ENCODE measurements at regions not wholly inside any gene's neighbourhood (a gene's known extent, or its start where the extent isn't known, plus 50 kb on each side); places are given as distances from the start of the nearest gene placed in this dataset.
"Not testable (repeated sequence)": the region's sequence is repeated elsewhere in the genome, so short reads cannot be mapped to it uniquely, and the experiment has no call there.

GRCh38 chr14:97065305-97066067, 268.3 kb downstream of the VRK1 start:
- no peak for DNase-seq (ENCODE audit: low spot score)
- intact Hi-C loops (cut with DNase I): no loop called here

DNA sequence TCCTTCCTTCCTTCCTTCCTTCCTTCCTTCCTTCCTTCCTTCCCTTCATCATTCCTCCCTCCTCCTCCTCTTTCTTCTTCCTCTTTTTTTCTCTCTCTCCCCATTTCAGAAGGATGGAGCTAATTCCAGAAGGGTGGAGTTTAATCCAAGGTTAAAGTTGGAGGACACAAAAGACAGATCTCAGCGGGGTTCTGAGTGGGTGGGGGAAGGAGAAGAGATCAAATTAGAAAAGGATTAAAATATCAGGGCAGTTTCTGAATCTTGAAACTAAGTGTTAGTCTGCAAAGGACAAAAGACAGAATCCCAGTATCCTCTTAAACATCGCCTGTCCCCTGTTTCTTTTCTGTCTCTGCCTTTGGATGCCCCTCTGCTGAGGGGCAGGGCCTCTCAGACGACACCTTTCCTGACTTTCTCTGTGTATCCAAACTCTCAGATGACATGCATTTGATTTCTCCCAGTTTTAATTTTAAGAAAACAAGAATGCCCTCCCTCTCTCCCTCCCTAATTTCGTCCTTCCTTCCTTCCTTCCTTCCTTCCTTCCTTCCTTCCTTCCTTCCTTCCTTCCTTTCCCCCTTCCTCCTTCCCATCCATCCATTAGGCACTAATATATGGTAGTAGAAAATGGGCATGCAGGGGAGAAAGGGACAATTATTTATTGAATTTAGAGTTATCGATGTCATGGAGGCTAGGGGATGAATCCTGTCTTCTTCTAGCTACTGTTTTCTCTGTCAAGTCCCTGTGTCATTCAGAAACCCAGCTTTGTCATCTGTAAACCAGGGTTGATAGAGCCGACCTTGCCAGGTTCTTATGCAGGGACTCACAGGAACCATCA, 269.1 kb downstream of the VRK1 start:
- intact Hi-C loops (cut with DNase I): no loop called here

GRCh38 chr14:97068293-97068692, 271.1 kb downstream of the VRK1 start:
- DNase-seq (ENCODE audit: low spot score); intact Hi-C loops (cut with DNase I): not testable (repeated sequence)

More for the DNA sequence above, 269.1 kb downstream of the VRK1 start:
- DNase-seq (ENCODE audit: low spot score): no peak

GRCh38 chr14:97070259-97070658, 273.1 kb downstream of the VRK1 start:
- DNase-seq (ENCODE audit: low spot score): no peak
- intact Hi-C loops (cut with DNase I): no loop called here

GRCh38 chr14:97071177-97071576, 274.0 kb downstream of the VRK1 start:
- intact Hi-C loops (cut with DNase I): no loop called here
- DNase-seq (ENCODE audit: low spot score): no peak

DNA sequence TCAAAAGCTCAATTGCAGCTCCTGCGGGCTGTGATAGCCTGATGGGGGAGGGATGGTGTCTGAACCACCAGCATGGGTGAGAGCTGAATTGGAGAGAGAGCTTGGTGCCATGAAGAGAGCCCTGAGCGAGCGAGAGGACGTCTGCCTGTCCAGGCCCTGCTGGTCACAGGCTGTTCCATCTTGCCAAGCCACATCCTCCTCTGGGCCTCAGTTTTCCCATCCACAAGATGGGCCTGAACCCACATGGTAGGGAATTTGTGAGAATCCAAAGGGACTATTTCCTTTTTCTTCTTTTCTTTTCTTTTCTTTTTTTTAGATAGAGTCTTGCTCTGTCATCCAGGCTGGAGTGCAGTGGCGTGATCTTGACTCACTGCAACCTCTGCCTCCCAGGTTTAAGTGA, 276.4 kb downstream of the VRK1 start:
- DNase-seq (ENCODE audit: low spot score): no peak

GRCh38 chr14:97074456-97074855, 277.3 kb downstream of the VRK1 start:
- no peak for DNase-seq (ENCODE audit: low spot score)
- intact Hi-C loops (cut with DNase I): no loop called here

More for the DNA sequence above, 276.4 kb downstream of the VRK1 start:
- intact Hi-C loops (cut with DNase I): no loop called here

DNA sequence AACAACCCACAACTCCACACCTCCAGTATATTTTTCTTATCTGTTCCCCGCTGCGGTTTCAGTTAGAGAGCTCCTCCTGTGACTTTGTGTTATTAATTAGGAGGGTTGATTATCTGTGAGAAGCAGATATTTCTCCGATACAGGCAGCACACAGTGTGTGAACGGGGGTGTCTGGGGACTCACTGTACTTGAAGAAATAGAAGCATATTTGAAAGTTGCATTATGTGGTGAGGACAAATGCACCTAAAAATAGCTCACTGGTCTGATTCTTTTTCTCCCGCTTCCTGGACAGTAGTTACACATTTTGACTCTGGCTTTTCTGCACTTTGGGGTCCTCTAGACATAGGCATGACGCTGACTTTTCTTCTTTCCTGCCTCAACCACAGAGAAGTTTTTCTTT, 277.7 kb downstream of the VRK1 start:
- intact Hi-C loops (cut with DNase I): no loop called here
- DNase-seq (ENCODE audit: low spot score): no peak

DNA sequence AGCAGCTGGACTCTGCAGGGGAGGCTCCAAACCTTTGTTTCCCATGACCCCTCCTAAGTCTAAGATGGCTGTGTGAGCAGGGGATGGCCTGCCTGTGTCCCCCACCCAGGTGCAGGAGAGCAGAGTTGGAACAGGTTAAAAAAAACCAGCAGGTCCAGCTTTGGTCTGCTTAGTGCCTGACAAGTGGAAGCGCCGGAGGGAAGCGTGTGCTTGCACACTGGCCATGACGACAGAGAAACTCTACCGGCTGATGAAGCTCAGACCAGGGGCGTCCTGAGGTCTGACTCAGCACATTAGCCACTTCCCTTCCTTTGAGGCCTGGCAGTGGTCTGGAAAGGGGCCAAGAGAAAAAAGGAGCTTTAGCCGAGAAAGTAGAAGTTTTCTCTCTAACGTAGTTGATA, 280.1 kb downstream of the VRK1 start:
- DNase-seq (ENCODE audit: low spot score): no peak
- intact Hi-C loops (cut with DNase I): no loop called here

GRCh38 chr14:97077687-97078086, 280.5 kb downstream of the VRK1 start:
- intact Hi-C loops (cut with DNase I): no loop called here
- DNase-seq (ENCODE audit: low spot score): no peak

- intact Hi-C loops (cut with DNase I): no loop called here
- no peak for DNase-seq (ENCODE audit: low spot score)
Observed at GRCh38 chr14:97080991-97081390, 283.8 kb downstream of the VRK1 start.

DNA sequence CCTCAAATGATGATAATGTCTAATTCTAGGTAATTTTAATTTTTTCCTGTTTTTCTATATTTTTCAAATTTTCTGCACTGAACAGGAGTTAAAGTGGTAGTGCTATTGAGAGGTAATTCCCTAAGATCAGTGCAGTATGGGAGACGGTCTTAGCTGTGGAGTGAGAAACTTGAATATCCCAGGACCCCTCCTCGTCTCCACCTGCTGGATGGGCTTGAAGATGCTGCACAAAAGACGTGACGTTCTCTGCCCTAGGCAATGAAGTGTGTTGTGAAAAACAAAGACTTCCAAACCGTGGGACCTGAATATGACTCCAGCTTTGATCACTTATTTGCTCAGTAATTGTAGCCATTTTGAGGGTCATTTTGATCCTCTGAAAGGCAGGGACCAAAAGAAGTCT, 298.1 kb downstream of the VRK1 start:
- intact Hi-C loops (cut with DNase I): no loop called here
- DNase-seq (ENCODE audit: low spot score): no peak

DNA sequence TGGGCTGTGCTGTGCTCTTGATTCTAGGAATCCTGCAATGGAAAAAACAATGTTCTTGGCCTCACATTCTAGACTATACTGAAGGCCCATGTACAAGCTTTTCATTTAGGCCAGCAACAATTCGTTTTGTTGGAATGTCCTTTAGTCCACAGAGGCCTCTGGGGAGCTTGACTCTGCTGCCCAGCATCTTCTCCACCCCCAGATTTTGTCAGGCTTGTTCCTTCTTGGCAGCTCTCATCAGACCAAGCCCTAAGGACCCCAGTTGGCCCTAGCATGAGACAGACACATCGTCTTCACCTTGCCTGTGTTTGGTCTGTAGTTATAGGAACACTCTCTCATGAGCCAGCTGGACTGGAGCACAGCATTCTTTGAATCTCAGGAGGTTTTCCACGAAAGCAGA, 300.1 kb downstream of the VRK1 start:
- DNase-seq (ENCODE audit: low spot score): no peak
- intact Hi-C loops (cut with DNase I): no loop called here

GRCh38 chr14:97100306-97100705, 303.1 kb downstream of the VRK1 start:
- intact Hi-C loops (cut with DNase I): no loop called here
- DNase-seq (ENCODE audit: low spot score): no peak

DNA sequence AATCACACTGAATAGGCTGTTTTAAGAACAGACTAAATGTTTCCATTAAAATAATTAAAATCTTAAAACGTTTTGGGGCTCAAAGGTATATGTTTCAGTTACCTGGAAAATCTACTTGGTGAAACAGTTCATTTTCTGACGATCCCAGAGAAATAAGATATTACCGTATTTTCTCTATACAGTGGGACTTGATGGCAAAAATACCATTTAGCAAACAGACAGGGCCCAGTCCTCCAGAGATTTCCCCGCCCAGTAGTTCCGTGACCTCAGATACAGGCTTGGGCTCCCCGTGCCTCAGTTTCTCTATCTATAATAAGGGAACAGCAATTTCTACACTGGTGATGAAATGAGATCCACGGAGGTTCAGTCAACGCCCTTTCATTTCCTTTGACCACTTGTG, 304.4 kb downstream of the VRK1 start:
- intact Hi-C loops (cut with DNase I): no loop called here
- DNase-seq (ENCODE audit: low spot score): no peak

- DNase-seq (ENCODE audit: low spot score): no peak
- intact Hi-C loops (cut with DNase I): no loop called here
Observed at GRCh38 chr14:97104029-97104428, 306.8 kb downstream of the VRK1 start.

GRCh38 chr14:97106166-97106565, 309.0 kb downstream of the VRK1 start:
- no peak for DNase-seq (ENCODE audit: low spot score)
- intact Hi-C loops (cut with DNase I): no loop called here

DNA sequence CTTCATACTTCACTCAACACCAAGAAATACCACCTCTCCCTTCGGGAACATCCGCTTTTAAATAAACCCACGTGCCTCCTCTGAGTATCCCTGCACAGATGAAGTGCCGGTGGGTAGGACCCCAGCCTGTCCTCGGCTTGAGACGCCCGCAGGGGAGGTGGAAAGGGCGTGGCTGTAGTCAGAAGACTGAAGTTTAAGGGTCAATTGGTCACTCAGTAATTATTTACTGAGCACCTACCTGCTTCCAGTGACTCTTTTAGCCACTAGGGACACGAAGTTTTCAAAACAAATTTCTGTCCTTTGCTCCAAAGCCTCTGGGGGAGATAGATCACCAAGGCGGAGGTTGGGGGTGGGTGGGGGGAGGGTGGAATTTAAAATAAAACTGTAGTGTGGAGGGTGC, 309.4 kb downstream of the VRK1 start:
- no peak for DNase-seq (ENCODE audit: low spot score)
- intact Hi-C loops (cut with DNase I): no loop called here

GRCh38 chr14:97107080-97107479, 309.9 kb downstream of the VRK1 start:
- DNase-seq (ENCODE audit: low spot score): no peak
- intact Hi-C loops (cut with DNase I): no loop called here

- intact Hi-C loops (cut with DNase I): no loop called here
- DNase-seq (ENCODE audit: low spot score): no peak
Observed at GRCh38 chr14:97107760-97108159, 310.6 kb downstream of the VRK1 start.

DNA sequence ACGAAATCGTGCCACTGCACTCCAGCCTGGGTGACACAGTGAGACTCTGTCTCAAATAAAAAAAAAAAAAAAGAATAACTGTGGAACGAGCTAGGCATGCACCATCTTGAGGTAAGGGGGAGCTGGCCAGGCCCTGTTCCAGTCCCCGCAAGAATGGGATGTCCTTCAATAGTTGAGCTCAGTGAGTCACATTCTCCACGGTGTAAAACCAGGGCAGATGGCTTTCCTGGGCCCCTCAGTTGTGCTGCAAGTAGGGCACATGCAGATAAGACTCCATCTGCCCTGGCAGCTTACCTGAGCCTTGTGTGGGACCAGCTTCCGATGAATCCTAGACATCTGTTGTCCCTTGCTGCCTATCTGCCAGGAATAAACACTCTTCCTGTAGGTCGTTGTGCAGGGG, 312.1 kb downstream of the VRK1 start:
- intact Hi-C loops (cut with DNase I): no loop called here

More for the DNA sequence above, 312.1 kb downstream of the VRK1 start:
- DNase-seq (ENCODE audit: low spot score): no peak
